Choroid plexus epithelial cell (primary cell): ENCODE measurements at regions not wholly inside any gene's neighbourhood (a gene's known extent, or its start where the extent isn't known, plus 50 kb on each side); places are given as distances from the start of the nearest gene placed in this dataset.

ENCODE experiments used
- DNase-seq: peaks from one replicate; pipeline ENCODE4 v3.0.0-alpha.2; 2010; ENCODE audit warnings: low read depth
- H3K4me3 ChIP-seq: 2 replicates; pipeline ENCODE4 v1.5.1; 2011; ENCODE audit warnings: low read depth, mild to moderate bottlenecking, control low read depth, low read length, moderate library complexity
- CTCF ChIP-seq: conservative IDR thresholded peaks from 2 replicates; pipeline ENCODE4 v1.5.1; 2011; ENCODE audit warnings: low read depth, mild to moderate bottlenecking, control low read depth, inconsistent platforms, low read length, moderate library complexity

GRCh38 chr10:83685458-83685857 is 453.9 kb upstream of the GHITM start:
- no peak for TF ChIP-seq CTCF
- DNase-seq, result no peak

GRCh38 chr10:83691791-83692596 is 447.3 kb upstream of the GHITM start:
- DNase-seq, result no peak
- H3K4me3 ChIP-seq, result no peak overlapping the region
- no peak for TF ChIP-seq CTCF

More at GRCh38 chr10:83685458-83685857, 453.9 kb upstream of the GHITM start:
- no peak overlapping the region for H3K4me3 ChIP-seq

GRCh38 chr10:83698899-83699298 is 440.4 kb upstream of the GHITM start:
- DNase-seq, result no peak
- H3K4me3 ChIP-seq, result no peak overlapping the region
- TF ChIP-seq CTCF, result no peak

- DNase-seq, result no peak
- TF ChIP-seq CTCF, result no peak
- H3K4me3 ChIP-seq, result no peak overlapping the region
These were observed 437.5 kb upstream of the GHITM start for GRCh38 chr10:83701799-83702198.

- TF ChIP-seq CTCF, result no peak
- DNase-seq, result no peak
- H3K4me3 ChIP-seq, result no peak overlapping the region
These were observed 436.6 kb upstream of the GHITM start for GRCh38 chr10:83702731-83703130.

GRCh38 chr10:83706120-83706519 is 433.2 kb upstream of the GHITM start:
- TF ChIP-seq CTCF, result no peak
- H3K4me3 ChIP-seq, result no peak overlapping the region
- no peak for DNase-seq
